HK-2 (cell line): ENCODE measurements at regions not wholly inside any gene's neighbourhood (a gene's known extent, or its start where the extent isn't known, plus 50 kb on each side); places are given as distances from the start of the nearest gene placed in this dataset.

Experiments used
- DNase-seq: peaks from one replicate; pipeline ENCODE4 v3.0.0-alpha.2; 2018; ENCODE audit not compliant: unreplicated experiment

GRCh38 chr14:66114071-66114470 lies 372.1 kb upstream of the CCDC196 start:
- DNase-seq: no peak

GRCh38 chr14:66115740-66116502 lies 370.2 kb upstream of the CCDC196 start:
- DNase-seq: no peak

GRCh38 chr14:66116732-66117131 lies 369.4 kb upstream of the CCDC196 start:
- DNase-seq: no peak

GRCh38 chr14:66117600-66117999 lies 368.6 kb upstream of the CCDC196 start:
- DNase-seq: no peak

GRCh38 chr14:66119606-66120231 lies 366.5 kb upstream of the CCDC196 start:
- no peak for DNase-seq

- DNase-seq: no peak
Measured at GRCh38 chr14:66120402-66120801, 365.8 kb upstream of the CCDC196 start.

- DNase-seq: no peak
Measured at GRCh38 chr14:66121859-66122258, 364.3 kb upstream of the CCDC196 start.

GRCh38 chr14:66129224-66129623 lies 356.9 kb upstream of the CCDC196 start:
- DNase-seq: no peak

GRCh38 chr14:66131111-66131510 lies 355.1 kb upstream of the CCDC196 start:
- no peak for DNase-seq

- no peak for DNase-seq
Measured at GRCh38 chr14:66133666-66134065, 352.5 kb upstream of the CCDC196 start.

GRCh38 chr14:66135831-66136230 lies 350.3 kb upstream of the CCDC196 start:
- DNase-seq: no peak

- DNase-seq: no peak
Measured at GRCh38 chr14:66137081-66137480, 349.1 kb upstream of the CCDC196 start.

- no peak for DNase-seq
Measured at GRCh38 chr14:66139432-66139831, 346.7 kb upstream of the CCDC196 start.

- DNase-seq: no peak
Measured at GRCh38 chr14:66140213-66140918, 345.8 kb upstream of the CCDC196 start.

GRCh38 chr14:66140963-66141362 lies 345.2 kb upstream of the CCDC196 start:
- no peak for DNase-seq

- DNase-seq: no peak
Measured at GRCh38 chr14:66141733-66142132, 344.4 kb upstream of the CCDC196 start.

- no peak for DNase-seq
Measured at GRCh38 chr14:66143387-66144112, 342.6 kb upstream of the CCDC196 start.

GRCh38 chr14:66152302-66152701 lies 333.9 kb upstream of the CCDC196 start:
- no peak for DNase-seq

- DNase-seq: no peak
Measured at GRCh38 chr14:66152747-66153146, 333.4 kb upstream of the CCDC196 start.

- DNase-seq: no peak
Measured at GRCh38 chr14:66163023-66163422, 323.1 kb upstream of the CCDC196 start.

GRCh38 chr14:66165337-66165736 lies 320.8 kb upstream of the CCDC196 start:
- DNase-seq: no peak

- DNase-seq: no peak
Measured at GRCh38 chr14:66174453-66174891, 311.7 kb upstream of the CCDC196 start.
